ENCODE measurements at regions not wholly inside any gene's neighbourhood (a gene's known extent, or its start where the extent isn't known, plus 50 kb on each side); places are given as distances from the start of the nearest gene placed in this dataset.

DNA sequence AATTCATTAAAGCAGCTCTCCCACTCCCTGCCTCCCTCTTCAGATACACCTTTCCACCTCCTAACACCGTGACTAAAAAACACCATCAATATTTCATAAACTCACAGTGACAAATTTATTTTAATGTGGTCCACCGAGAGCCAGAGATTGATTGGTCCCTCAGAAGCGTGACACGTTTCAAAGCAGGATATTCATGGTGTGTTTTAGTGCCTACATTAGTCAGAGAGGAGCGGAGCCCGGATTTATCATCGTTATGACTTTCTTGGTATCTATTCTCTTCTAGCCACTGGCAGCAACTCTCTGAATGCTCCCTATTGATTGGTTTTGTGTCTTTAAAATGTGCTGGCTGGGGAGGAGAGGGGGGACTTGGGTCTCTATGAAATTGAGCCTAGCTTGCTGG lies 265.3 kb downstream of the DHX35 start:
- TF ChIP-seq, protein P1, sequence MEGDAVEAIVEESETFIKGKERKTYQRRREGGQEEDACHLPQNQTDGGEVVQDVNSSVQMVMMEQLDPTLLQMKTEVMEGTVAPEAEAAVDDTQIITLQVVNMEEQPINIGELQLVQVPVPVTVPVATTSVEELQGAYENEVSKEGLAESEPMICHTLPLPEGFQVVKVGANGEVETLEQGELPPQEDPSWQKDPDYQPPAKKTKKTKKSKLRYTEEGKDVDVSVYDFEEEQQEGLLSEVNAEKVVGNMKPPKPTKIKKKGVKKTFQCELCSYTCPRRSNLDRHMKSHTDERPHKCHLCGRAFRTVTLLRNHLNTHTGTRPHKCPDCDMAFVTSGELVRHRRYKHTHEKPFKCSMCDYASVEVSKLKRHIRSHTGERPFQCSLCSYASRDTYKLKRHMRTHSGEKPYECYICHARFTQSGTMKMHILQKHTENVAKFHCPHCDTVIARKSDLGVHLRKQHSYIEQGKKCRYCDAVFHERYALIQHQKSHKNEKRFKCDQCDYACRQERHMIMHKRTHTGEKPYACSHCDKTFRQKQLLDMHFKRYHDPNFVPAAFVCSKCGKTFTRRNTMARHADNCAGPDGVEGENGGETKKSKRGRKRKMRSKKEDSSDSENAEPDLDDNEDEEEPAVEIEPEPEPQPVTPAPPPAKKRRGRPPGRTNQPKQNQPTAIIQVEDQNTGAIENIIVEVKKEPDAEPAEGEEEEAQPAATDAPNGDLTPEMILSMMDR (IDR thresholded peaks at IDR 0.05; ENCODE audit: low read depth, low read length), result no peak
- no peak for TF ChIP-seq EZH2phosphoT487 (IDR thresholded peaks at IDR 0.05; ENCODE audit: low read depth)
